Neural cell (in vitro differentiated cells): ENCODE measurements at regions not wholly inside any gene's neighbourhood (a gene's known extent, or its start where the extent isn't known, plus 50 kb on each side); places are given as distances from the start of the nearest gene placed in this dataset.

Source experiments
- EP300 ChIP-seq: fragments of 450-650 bp; conservative IDR thresholded peaks from 2 replicates; pipeline ENCODE4 v1.6.1; 2014; ENCODE audit warnings: antibody characterized with exemption, mild to moderate bottlenecking, moderate library complexity; ENCODE audit not compliant: poor library complexity, severe bottlenecking
- EZH2 ChIP-seq: fragments of 200-600, 300-800 bp; shearing (Covaris generic), sonication (generic); IDR thresholded peaks from 2 replicates; pipeline ENCODE4 v1.6.1; 2014; ENCODE audit warnings: antibody characterized with exemption, low read length, borderline replicate concordance, mild to moderate bottlenecking; ENCODE audit not compliant: insufficient read depth, poor library complexity, severe bottlenecking
- MXI1 ChIP-seq: fragments of 450-650 bp; conservative IDR thresholded peaks from 2 replicates; pipeline ENCODE4 v1.6.1; 2014; ENCODE audit warnings: antibody characterized with exemption, mild to moderate bottlenecking; ENCODE audit not compliant: poor library complexity, severe bottlenecking
- POLR2AphosphoS5 ChIP-seq: IDR thresholded peaks from 2 replicates; pipeline ENCODE4 v1.6.1; 2012
- RAD21 ChIP-seq: fragments of 450-650 bp; conservative IDR thresholded peaks from 2 replicates; pipeline ENCODE4 v1.6.1; 2014; ENCODE audit warnings: antibody characterized with exemption, mild to moderate bottlenecking, moderate library complexity
- SMC3 ChIP-seq: fragments of 450-650 bp; conservative IDR thresholded peaks from 2 replicates; pipeline ENCODE4 v1.6.1; 2014; ENCODE audit warnings: antibody characterized with exemption, mild to moderate bottlenecking, moderate library complexity; ENCODE audit not compliant: poor library complexity
- TAF1 ChIP-seq: IDR thresholded peaks from 2 replicates; pipeline ENCODE4 v1.6.1; 2012; ENCODE audit warnings: low read depth
- TF ChIP-seq, protein P1 (sequence below): fragments of 450-650 bp; IDR thresholded peaks from 2 replicates; pipeline ENCODE4 v1.5.1; 2014; ENCODE audit warnings: antibody characterized with exemption, mild to moderate bottlenecking, moderate library complexity; ENCODE audit not compliant: poor library complexity, severe bottlenecking
- TF ChIP-seq, protein P2 (sequence below): IDR thresholded peaks from 2 replicates; pipeline ENCODE4 v1.6.1; 2012; ENCODE audit warnings: borderline replicate concordance

DNA sequence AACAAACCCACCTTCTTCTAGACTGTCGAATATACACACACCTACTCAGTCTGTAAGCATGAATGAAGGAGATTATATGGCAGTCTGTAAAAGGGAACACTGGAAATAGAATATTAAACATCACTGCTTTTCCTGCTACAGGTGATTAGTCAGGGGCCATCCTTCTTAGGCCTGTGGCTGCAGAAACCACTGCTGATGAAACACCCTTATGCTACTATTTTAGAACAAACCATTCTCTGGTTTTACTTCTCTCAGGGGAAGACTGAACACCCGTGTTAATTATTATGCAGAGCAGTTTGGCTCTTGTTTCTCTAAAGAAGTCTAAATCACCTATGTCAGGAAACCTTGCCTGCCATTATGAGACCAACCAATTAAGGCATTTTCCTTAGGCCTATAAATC is 351.1 kb upstream of the KLF6 start:
- no peak for TF ChIP-seq TAF1
- TF ChIP-seq, protein P1, sequence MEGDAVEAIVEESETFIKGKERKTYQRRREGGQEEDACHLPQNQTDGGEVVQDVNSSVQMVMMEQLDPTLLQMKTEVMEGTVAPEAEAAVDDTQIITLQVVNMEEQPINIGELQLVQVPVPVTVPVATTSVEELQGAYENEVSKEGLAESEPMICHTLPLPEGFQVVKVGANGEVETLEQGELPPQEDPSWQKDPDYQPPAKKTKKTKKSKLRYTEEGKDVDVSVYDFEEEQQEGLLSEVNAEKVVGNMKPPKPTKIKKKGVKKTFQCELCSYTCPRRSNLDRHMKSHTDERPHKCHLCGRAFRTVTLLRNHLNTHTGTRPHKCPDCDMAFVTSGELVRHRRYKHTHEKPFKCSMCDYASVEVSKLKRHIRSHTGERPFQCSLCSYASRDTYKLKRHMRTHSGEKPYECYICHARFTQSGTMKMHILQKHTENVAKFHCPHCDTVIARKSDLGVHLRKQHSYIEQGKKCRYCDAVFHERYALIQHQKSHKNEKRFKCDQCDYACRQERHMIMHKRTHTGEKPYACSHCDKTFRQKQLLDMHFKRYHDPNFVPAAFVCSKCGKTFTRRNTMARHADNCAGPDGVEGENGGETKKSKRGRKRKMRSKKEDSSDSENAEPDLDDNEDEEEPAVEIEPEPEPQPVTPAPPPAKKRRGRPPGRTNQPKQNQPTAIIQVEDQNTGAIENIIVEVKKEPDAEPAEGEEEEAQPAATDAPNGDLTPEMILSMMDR: no peak
- TF ChIP-seq MXI1: no peak
- no peak for TF ChIP-seq RAD21
- TF ChIP-seq EZH2: no peak
- TF ChIP-seq EP300: no peak
- no peak for TF ChIP-seq POLR2AphosphoS5
- TF ChIP-seq, protein P2, sequence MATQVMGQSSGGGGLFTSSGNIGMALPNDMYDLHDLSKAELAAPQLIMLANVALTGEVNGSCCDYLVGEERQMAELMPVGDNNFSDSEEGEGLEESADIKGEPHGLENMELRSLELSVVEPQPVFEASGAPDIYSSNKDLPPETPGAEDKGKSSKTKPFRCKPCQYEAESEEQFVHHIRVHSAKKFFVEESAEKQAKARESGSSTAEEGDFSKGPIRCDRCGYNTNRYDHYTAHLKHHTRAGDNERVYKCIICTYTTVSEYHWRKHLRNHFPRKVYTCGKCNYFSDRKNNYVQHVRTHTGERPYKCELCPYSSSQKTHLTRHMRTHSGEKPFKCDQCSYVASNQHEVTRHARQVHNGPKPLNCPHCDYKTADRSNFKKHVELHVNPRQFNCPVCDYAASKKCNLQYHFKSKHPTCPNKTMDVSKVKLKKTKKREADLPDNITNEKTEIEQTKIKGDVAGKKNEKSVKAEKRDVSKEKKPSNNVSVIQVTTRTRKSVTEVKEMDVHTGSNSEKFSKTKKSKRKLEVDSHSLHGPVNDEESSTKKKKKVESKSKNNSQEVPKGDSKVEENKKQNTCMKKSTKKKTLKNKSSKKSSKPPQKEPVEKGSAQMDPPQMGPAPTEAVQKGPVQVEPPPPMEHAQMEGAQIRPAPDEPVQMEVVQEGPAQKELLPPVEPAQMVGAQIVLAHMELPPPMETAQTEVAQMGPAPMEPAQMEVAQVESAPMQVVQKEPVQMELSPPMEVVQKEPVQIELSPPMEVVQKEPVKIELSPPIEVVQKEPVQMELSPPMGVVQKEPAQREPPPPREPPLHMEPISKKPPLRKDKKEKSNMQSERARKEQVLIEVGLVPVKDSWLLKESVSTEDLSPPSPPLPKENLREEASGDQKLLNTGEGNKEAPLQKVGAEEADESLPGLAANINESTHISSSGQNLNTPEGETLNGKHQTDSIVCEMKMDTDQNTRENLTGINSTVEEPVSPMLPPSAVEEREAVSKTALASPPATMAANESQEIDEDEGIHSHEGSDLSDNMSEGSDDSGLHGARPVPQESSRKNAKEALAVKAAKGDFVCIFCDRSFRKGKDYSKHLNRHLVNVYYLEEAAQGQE: no peak
- no peak for TF ChIP-seq SMC3
